ENCODE measurements at regions not wholly inside any gene's neighbourhood (a gene's known extent, or its start where the extent isn't known, plus 50 kb on each side); places are given as distances from the start of the nearest gene placed in this dataset.

- Histone ChIP-seq H3K9ac (ENCODE audit: insufficient read depth, low read length) (no peak overlapping the region), H4K20me1 (ENCODE audit: control insufficient read depth, extremely low read depth, insufficient read depth, low read length) (no peaks in the 10 kb centered on the region), H3K27me3 (ENCODE audit: control insufficient read depth, insufficient read depth, low read length) (no peaks in the 10 kb centered on the region), H3K4me2 (ENCODE audit: extremely low read depth, insufficient read depth, low read length) (no peak overlapping the region), H3K36me3 (ENCODE audit: control insufficient read depth, insufficient read depth, low read length) (no peaks in the 10 kb centered on the region), H3K4me1 (ENCODE audit: control insufficient read depth, extremely low read depth, insufficient read depth, low read length) (no peaks in the 10 kb centered on the region), H2AFZ (ENCODE audit: low read length) (no peak overlapping the region), H3K27ac (ENCODE audit: insufficient read depth, low read length) (no peak overlapping the region), H3K9me3 (ENCODE audit: control insufficient read depth, insufficient read depth, low read depth, low read length) (no peaks in the 10 kb centered on the region), H3K4me3 (replicated peaks in 1 of 4; ENCODE audit: control extremely low read depth in 1 of 4, insufficient read depth in 1 of 4, low read depth in 3 of 4, low read length in 4 of 4) (no peak overlapping the region), H3K79me2 (ENCODE audit: control insufficient read depth, insufficient read depth, low read length) (no peaks in the 10 kb centered on the region)
- no peak for TF ChIP-seq EZH2 (IDR thresholded peaks at IDR 0.05; ENCODE audit: low read length, missing control alignments)
- TF ChIP-seq, protein P1, sequence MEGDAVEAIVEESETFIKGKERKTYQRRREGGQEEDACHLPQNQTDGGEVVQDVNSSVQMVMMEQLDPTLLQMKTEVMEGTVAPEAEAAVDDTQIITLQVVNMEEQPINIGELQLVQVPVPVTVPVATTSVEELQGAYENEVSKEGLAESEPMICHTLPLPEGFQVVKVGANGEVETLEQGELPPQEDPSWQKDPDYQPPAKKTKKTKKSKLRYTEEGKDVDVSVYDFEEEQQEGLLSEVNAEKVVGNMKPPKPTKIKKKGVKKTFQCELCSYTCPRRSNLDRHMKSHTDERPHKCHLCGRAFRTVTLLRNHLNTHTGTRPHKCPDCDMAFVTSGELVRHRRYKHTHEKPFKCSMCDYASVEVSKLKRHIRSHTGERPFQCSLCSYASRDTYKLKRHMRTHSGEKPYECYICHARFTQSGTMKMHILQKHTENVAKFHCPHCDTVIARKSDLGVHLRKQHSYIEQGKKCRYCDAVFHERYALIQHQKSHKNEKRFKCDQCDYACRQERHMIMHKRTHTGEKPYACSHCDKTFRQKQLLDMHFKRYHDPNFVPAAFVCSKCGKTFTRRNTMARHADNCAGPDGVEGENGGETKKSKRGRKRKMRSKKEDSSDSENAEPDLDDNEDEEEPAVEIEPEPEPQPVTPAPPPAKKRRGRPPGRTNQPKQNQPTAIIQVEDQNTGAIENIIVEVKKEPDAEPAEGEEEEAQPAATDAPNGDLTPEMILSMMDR (conservative IDR thresholded peaks at IDR 0.05 in 1 of 2, IDR thresholded peaks at IDR 0.05 in 1 of 2; ENCODE audit: low read depth in 1 of 2, low read length in 2 of 2): no peak
- no peak for DNase-seq (ENCODE audit: low read depth in 2 of 2)
These were observed 144.6 kb upstream of the ZNF521 start for GRCh38 chr18:25496544-25496943.

DNA sequence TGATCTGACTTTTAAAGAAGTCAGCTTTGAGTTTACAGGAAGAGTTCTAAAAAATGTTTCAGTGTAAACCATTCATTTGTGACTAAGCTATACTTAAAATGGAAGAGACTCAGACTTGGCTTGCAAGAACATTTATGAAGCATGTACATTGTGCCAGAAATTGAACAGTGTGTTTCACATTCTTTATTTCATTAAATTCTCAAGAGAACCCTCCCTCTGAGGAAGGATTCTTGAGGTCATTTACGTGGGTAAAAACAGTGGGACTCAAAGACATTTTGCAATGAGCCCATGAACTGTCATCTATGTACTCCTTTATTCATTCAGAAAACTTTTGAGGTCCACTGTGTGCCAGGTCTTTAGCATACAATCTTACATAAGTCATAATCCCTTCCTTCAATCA is 143.6 kb upstream of the ZNF521 start:
- H3K4me3 ChIP-seq (replicated peaks in 1 of 4; ENCODE audit: control extremely low read depth in 1 of 4, insufficient read depth in 1 of 4, low read depth in 3 of 4, low read length in 4 of 4): no peak overlapping the region
- DNase-seq (ENCODE audit: low read depth in 2 of 2): peak in 1 of 2 donors; percentile 7

DNA sequence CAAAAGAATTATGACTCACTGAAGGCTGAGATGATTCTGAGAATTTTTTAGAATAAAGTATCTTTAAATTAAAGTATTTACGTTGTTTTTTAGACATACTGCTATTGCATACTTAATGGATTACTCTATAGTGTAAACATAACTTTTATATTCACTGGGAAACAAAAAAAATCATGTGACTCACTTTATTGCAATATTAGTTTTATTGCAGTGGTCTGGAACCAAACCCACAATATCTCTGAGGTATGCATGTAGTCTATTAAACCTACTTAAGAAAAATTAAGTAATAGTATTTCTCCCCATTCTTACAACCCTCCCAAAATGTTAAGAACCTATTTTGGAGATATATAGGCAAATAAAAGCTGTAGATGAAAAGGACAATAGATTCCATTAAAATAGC is 142.9 kb upstream of the ZNF521 start:
- Histone ChIP-seq H2AFZ (ENCODE audit: low read length) (no peak overlapping the region), H3K4me2 (ENCODE audit: extremely low read depth, insufficient read depth, low read length) (no peak overlapping the region), H3K4me1 (ENCODE audit: control insufficient read depth, extremely low read depth, insufficient read depth, low read length) (no peaks in the 10 kb centered on the region), H3K9me3 (ENCODE audit: control insufficient read depth, insufficient read depth, low read depth, low read length) (no peaks in the 10 kb centered on the region), H3K27ac (ENCODE audit: insufficient read depth, low read length) (no peak overlapping the region), H3K36me3 (ENCODE audit: control insufficient read depth, insufficient read depth, low read length) (no peaks in the 10 kb centered on the region), H3K9ac (ENCODE audit: insufficient read depth, low read length) (no peak overlapping the region), H3K79me2 (ENCODE audit: control insufficient read depth, insufficient read depth, low read length) (no peaks in the 10 kb centered on the region), H4K20me1 (ENCODE audit: control insufficient read depth, extremely low read depth, insufficient read depth, low read length) (no peaks in the 10 kb centered on the region), H3K27me3 (ENCODE audit: control insufficient read depth, insufficient read depth, low read length) (no peaks in the 10 kb centered on the region), H3K4me3 (replicated peaks in 1 of 4; ENCODE audit: control extremely low read depth in 1 of 4, insufficient read depth in 1 of 4, low read depth in 3 of 4, low read length in 4 of 4) (no peak overlapping the region)
- no peak for TF ChIP-seq EZH2 (IDR thresholded peaks at IDR 0.05; ENCODE audit: low read length, missing control alignments)
- TF ChIP-seq, protein P1 (conservative IDR thresholded peaks at IDR 0.05 in 1 of 2, IDR thresholded peaks at IDR 0.05 in 1 of 2; ENCODE audit: low read depth in 1 of 2, low read length in 2 of 2): no peak
- no peak for DNase-seq (ENCODE audit: low read depth in 2 of 2)

More for the DNA sequence above, 143.6 kb upstream of the ZNF521 start:
- H3K9ac ChIP-seq (ENCODE audit: insufficient read depth, low read length): no peak overlapping the region
- H3K79me2 ChIP-seq (ENCODE audit: control insufficient read depth, insufficient read depth, low read length): no peaks in the 10 kb centered on the region
- no peaks in the 10 kb centered on the region for H3K27me3 ChIP-seq (ENCODE audit: control insufficient read depth, insufficient read depth, low read length)
- no peak overlapping the region for H3K27ac ChIP-seq (ENCODE audit: insufficient read depth, low read length)
- no peak for TF ChIP-seq EZH2 (IDR thresholded peaks at IDR 0.05; ENCODE audit: low read length, missing control alignments)
- TF ChIP-seq, protein P1 (conservative IDR thresholded peaks at IDR 0.05 in 1 of 2, IDR thresholded peaks at IDR 0.05 in 1 of 2; ENCODE audit: low read depth in 1 of 2, low read length in 2 of 2): no peak
- no peaks in the 10 kb centered on the region for H4K20me1 ChIP-seq (ENCODE audit: control insufficient read depth, extremely low read depth, insufficient read depth, low read length)
- H3K4me1 ChIP-seq (ENCODE audit: control insufficient read depth, extremely low read depth, insufficient read depth, low read length): no peaks in the 10 kb centered on the region
- H2AFZ ChIP-seq (ENCODE audit: low read length): no peak overlapping the region
- no peaks in the 10 kb centered on the region for H3K9me3 ChIP-seq (ENCODE audit: control insufficient read depth, insufficient read depth, low read depth, low read length)
- H3K36me3 ChIP-seq (ENCODE audit: control insufficient read depth, insufficient read depth, low read length): no peaks in the 10 kb centered on the region
- H3K4me2 ChIP-seq (ENCODE audit: extremely low read depth, insufficient read depth, low read length): no peak overlapping the region
